A549 (cell line): ENCODE measurements at regions not wholly inside any gene's neighbourhood (a gene's known extent, or its start where the extent isn't known, plus 50 kb on each side); places are given as distances from the start of the nearest gene placed in this dataset.

Source experiments
- ATAC-seq, 2 experiments: fragments of 200-7000 bp in 1 of 2; fragments of >200 bp in 1 of 2; cut with Nextera tagmentation in 1 of 2; cut with Tn5 transposase in 1 of 2; 3 replicates each; pipeline versions ENCODE4 v1.8.0 to v1.9.1; 2018 to 2020; ENCODE audit warnings: mild to moderate bottlenecking in 1 of 2, moderate library complexity in 1 of 2
- CTCF ChIA-PET: fragments of 300-600 bp; sonication (Branson Sonifier 250); formaldehyde crosslinking; extraction: SDS; loops from one replicate; lab custom pipeline; 2021; ENCODE audit warnings: antibody characterized with exemption, inconsistent platforms; lab: Yijun Ruan, JAX
- POLR2A ChIA-PET: fragments of 350-600 bp; formaldehyde crosslinking; extraction: SDS; loops from one replicate; lab custom pipeline; 2021; ENCODE audit warnings: antibody characterized with exemption, inconsistent platforms; lab: Yijun Ruan, JAX
- DNase-seq, 2 experiments: peaks; one replicate each; pipeline versions ENCODE4 v3.0.0 to v3.0.0-alpha.2; 2011 to 2016; ENCODE audit warnings: low read depth in 1 of 2, low spot score in 1 of 2
- FAIRE-seq: peaks from 2 replicates; lab custom pipeline; 2011; peaks lifted over from hg19 to GRCh38; lab: Jason Lieb, UNC
- H3K27ac ChIP-seq, 2 experiments: fragments of >200 bp; sonication (Bioruptor Twin); formaldehyde crosslinking; 3 replicates each; pipeline ENCODE4 v1.5.1; 2016 to 2017
- H3K4me1 ChIP-seq: fragments of >200 bp; sonication (Bioruptor Twin); formaldehyde crosslinking; 3 replicates; pipeline ENCODE4 v1.6.1; 2016
- H3K4me2 ChIP-seq: fragments of >200 bp; sonication (Bioruptor Twin); formaldehyde crosslinking; 3 replicates; pipeline ENCODE4 v1.6.1; 2016
- H3K4me3 ChIP-seq: fragments of >200 bp; sonication (Bioruptor Twin); formaldehyde crosslinking; 3 replicates; pipeline ENCODE4 v1.5.1; 2016
- H3K9me3 ChIP-seq: fragments of >200 bp; sonication (Bioruptor Twin); formaldehyde crosslinking; 3 replicates; pipeline ENCODE4 v1.6.1; 2016
- BCL3 ChIP-seq: fragments of >200 bp; sonication (Bioruptor Twin); formaldehyde crosslinking; IDR thresholded peaks from 3 replicates; pipeline ENCODE4 v1.6.1; 2016
- CBX2 ChIP-seq: fragments of 200-600 bp; sonication (generic); IDR thresholded peaks from 2 replicates; pipeline ENCODE4 v1.6.1; 2016; ENCODE audit warnings: low read depth, mild to moderate bottlenecking, borderline replicate concordance
- CHD2 ChIP-seq: fragments of 150-350 bp; IDR thresholded peaks from 2 replicates; pipeline ENCODE4 v1.6.1; 2014; ENCODE audit warnings: low read length; ENCODE audit not compliant: partially characterized antibody
- EHF ChIP-seq: fragments of 250-450 bp; sonication (Bioruptor Pico); IDR thresholded peaks from 2 replicates; pipeline ENCODE4 v1.5.0; 2020; ENCODE audit warnings: mild to moderate bottlenecking
- FOSL2 ChIP-seq, 2 experiments: fragments of 450-650 bp in 1 of 2; fragments of >200 bp in 1 of 2; sonication (Bioruptor Twin) in 1 of 2; formaldehyde crosslinking; IDR thresholded peaks; 2 replicates each; pipeline versions ENCODE4 v1.5.0 to v1.6.1; 2016 to 2020; ENCODE audit warnings: mild to moderate bottlenecking in 1 of 2, moderate library complexity in 1 of 2
- HDAC2 ChIP-seq: fragments of 200-600 bp; sonication (generic); IDR thresholded peaks from 2 replicates; pipeline ENCODE4 v1.6.1; 2016
- JUN ChIP-seq, 2 experiments: fragments of >200 bp; sonication (Bioruptor Twin); formaldehyde crosslinking; IDR thresholded peaks; 2 replicates in 1 of 2; 3 replicates in 1 of 2; pipeline ENCODE4 v1.6.1; 2016 to 2017
- JUNB ChIP-seq: fragments of >200 bp; sonication (Bioruptor Twin); formaldehyde crosslinking; IDR thresholded peaks from 2 replicates; pipeline ENCODE4 v1.6.1; 2016
- KDM5A ChIP-seq: fragments of 200-600 bp; sonication (generic); IDR thresholded peaks from 2 replicates; pipeline ENCODE4 v1.6.1; 2016; ENCODE audit warnings: antibody characterized with exemption, mild to moderate bottlenecking
- MAX ChIP-seq: IDR thresholded peaks from 2 replicates; pipeline ENCODE4 v1.6.1; 2012
- MAZ ChIP-seq: fragments of 150-350 bp; IDR thresholded peaks from 2 replicates; pipeline ENCODE4 v1.6.1; 2014; ENCODE audit warnings: antibody characterized with exemption, low read depth, low read length, borderline replicate concordance
- NPAS2 ChIP-seq: fragments of 250-450 bp; sonication (Bioruptor Pico); IDR thresholded peaks from 2 replicates; pipeline ENCODE4 v1.8.0; 2022; ENCODE audit warnings: mild to moderate bottlenecking, moderate library complexity, borderline replicate concordance
- NR3C1 ChIP-seq: fragments of >200 bp; sonication (Bioruptor Twin); formaldehyde crosslinking; IDR thresholded peaks from 3 replicates; pipeline ENCODE4 v1.6.1; 2017
- PHF8 ChIP-seq: fragments of 200-600 bp; sonication (generic); IDR thresholded peaks from 2 replicates; pipeline ENCODE4 v1.6.1; 2016; ENCODE audit warnings: low read depth, mild to moderate bottlenecking, antibody characterized with exemption, moderate library complexity, borderline replicate concordance
- POLR2A ChIP-seq: IDR thresholded peaks from 2 replicates; pipeline ENCODE4 v1.6.1; 2012; ENCODE audit warnings: mild to moderate bottlenecking, low read length
- POLR2AphosphoS2 ChIP-seq: conservative IDR thresholded peaks from 2 replicates; pipeline ENCODE4 v1.6.1; 2012; ENCODE audit warnings: low read length, improper control_type of control experiment, inconsistent platforms
- RCOR1 ChIP-seq: fragments of 150-350 bp; IDR thresholded peaks from 2 replicates; pipeline ENCODE4 v1.6.1; 2014; ENCODE audit warnings: antibody characterized with exemption, low read length, low read depth
- ZC3H11A ChIP-seq: fragments of 450-650 bp; IDR thresholded peaks from 2 replicates; pipeline ENCODE4 v1.6.1; 2014; ENCODE audit warnings: antibody characterized with exemption, mild to moderate bottlenecking
- WGBS: methylation state at CpG from one replicate; pipeline ENCODE4 v1.1.6; 2017; ENCODE audit errors: missing lambda C conversion rate; 5-methylcytosine and 5-hydroxymethylcytosine counted together
- TF ChIP-seq, protein P1 (sequence below): fragments of >200 bp; sonication (Bioruptor Twin); formaldehyde crosslinking; IDR thresholded peaks from 2 replicates; pipeline ENCODE4 v1.6.1; 2016
- TF ChIP-seq, protein P2 (sequence below): fragments of 250-450 bp; sonication (Bioruptor Pico); IDR thresholded peaks from 2 replicates; pipeline ENCODE4 v1.5.0; 2021; ENCODE audit warnings: mild to moderate bottlenecking, moderate library complexity, borderline replicate concordance
- TF ChIP-seq, protein P3 (sequence below): IDR thresholded peaks from 2 replicates; pipeline ENCODE4 v1.6.1; 2012; ENCODE audit warnings: low read depth, borderline replicate concordance

DNA sequence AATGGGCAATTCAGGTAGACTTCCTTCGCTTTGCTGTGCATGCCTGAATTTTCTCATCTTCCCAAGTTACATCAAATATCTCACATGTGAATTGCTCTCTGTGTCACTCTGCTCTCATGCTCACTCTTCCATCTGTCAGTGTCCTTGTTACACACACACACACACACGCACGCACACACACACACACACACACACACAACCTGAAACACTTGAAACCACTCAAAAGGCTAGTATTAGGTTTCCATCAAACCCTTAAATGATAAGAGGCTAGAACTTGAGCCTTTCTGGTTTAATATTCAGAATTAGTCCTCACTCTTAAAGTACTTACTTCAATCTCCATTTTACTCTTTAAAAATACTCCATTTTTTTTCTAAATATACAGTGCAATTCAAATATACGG, 282.4 kb downstream of the C11orf87 start:
- FAIRE-seq, result no peak
- Histone ChIP-seq H3K27ac (no peak overlapping the region), H3K4me1 (no peaks in the 10 kb centered on the region)
- no peak for TF ChIP-seq PHF8
- TF ChIP-seq MAZ, result no peak
- TF ChIP-seq EHF (CRISPR knock-in tag), result no peak
- TF ChIP-seq, protein P1, sequence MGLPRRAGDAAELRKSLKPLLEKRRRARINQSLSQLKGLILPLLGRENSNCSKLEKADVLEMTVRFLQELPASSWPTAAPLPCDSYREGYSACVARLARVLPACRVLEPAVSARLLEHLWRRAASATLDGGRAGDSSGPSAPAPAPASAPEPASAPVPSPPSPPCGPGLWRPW, result no peak
- TF ChIP-seq POLR2AphosphoS2, result no peak
- TF ChIP-seq POLR2A, result no peak
- TF ChIP-seq, all 56 proteins: peak for 0
- 49% methylated on average over 4 of the region's 4 CpGs for WGBS
- H3K9me3 ChIP-seq, result no peaks in the 10 kb centered on the region
- H3K4me2 ChIP-seq, result no peak overlapping the region
- CTCF ChIA-PET, result no interaction called here
- no peak for ATAC-seq
- no peak overlapping the region for H3K4me3 ChIP-seq
- DNase-seq, result no peak
- POLR2A ChIA-PET, result no interaction called here

- POLR2A ChIA-PET, result no interaction called here
- ATAC-seq (no peak), FAIRE-seq (no peak), DNase-seq (no peak)
- CTCF ChIA-PET, result no interaction called here
- TF ChIP-seq RCOR1 (no peak), NPAS2 (no peak), FOSL2 (IDR thresholded peaks at IDR 0.05) (no peak), FOSL2 (CRISPR knock-in tag; IDR thresholded peaks at IDR 0.05) (no peak), MAX (no peak), CBX2 (no peak)
- TF ChIP-seq, protein P2, sequence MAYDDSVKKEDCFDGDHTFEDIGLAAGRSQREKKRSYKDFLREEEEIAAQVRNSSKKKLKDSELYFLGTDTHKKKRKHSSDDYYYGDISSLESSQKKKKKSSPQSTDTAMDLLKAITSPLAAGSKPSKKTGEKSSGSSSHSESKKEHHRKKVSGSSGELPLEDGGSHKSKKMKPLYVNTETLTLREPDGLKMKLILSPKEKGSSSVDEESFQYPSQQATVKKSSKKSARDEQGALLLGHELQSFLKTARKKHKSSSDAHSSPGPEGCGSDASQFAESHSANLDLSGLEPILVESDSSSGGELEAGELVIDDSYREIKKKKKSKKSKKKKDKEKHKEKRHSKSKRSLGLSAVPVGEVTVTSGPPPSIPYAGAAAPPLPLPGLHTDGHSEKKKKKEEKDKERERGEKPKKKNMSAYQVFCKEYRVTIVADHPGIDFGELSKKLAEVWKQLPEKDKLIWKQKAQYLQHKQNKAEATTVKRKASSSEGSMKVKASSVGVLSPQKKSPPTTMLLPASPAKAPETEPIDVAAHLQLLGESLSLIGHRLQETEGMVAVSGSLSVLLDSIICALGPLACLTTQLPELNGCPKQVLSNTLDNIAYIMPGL (CRISPR knock-in tag), result no peak
- no peaks in the 10 kb centered on the region for H3K4me1 ChIP-seq
- WGBS, result 55% methylated on average over 1 of the region's 1 CpG
- no peaks in the 10 kb centered on the region for H3K9me3 ChIP-seq
- no peak overlapping the region for H3K4me2 ChIP-seq
- no peak overlapping the region for H3K27ac ChIP-seq
- no peak overlapping the region for H3K4me3 ChIP-seq
Observed at GRCh38 chr11:109706945-109707344, 285.0 kb downstream of the C11orf87 start.

GRCh38 chr11:109707411-109707810, 285.4 kb downstream of the C11orf87 start:
- H3K27ac ChIP-seq, result no peak overlapping the region
- no peaks in the 10 kb centered on the region for H3K9me3 ChIP-seq
- no peak overlapping the region for H3K4me3 ChIP-seq
- WGBS, result 48% methylated on average over 2 of the region's 2 CpGs
- CTCF ChIA-PET, result no interaction called here
- no peaks in the 10 kb centered on the region for H3K4me1 ChIP-seq
- DNase-seq, result no peak
- FAIRE-seq, result no peak
- no peak for ATAC-seq
- POLR2A ChIA-PET, result no interaction called here
- TF ChIP-seq CHD2 (no peak), NR3C1 (no peak), BCL3 (no peak), JUN (IDR thresholded peaks at IDR 0.05) (no peak), HDAC2 (no peak), JUNB (no peak), MAZ (no peak), FOSL2 (IDR thresholded peaks at IDR 0.05) (no peak), FOSL2 (CRISPR knock-in tag; IDR thresholded peaks at IDR 0.05) (no peak), MAX (no peak), ZC3H11A (no peak), KDM5A (no peak)
- TF ChIP-seq, protein P3, sequence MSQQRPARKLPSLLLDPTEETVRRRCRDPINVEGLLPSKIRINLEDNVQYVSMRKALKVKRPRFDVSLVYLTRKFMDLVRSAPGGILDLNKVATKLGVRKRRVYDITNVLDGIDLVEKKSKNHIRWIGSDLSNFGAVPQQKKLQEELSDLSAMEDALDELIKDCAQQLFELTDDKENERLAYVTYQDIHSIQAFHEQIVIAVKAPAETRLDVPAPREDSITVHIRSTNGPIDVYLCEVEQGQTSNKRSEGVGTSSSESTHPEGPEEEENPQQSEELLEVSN, result no peak
- H3K4me2 ChIP-seq, result no peak overlapping the region
